NT2/D1 (cell line): ENCODE measurements at regions not wholly inside any gene's neighbourhood (a gene's known extent, or its start where the extent isn't known, plus 50 kb on each side); places are given as distances from the start of the nearest gene placed in this dataset.

ENCODE experiments used
- DNase-seq: peaks from one replicate; pipeline ENCODE4 v3.0.0-alpha.2; 2011; ENCODE audit warnings: low read depth, low spot score
- H3K27me3 ChIP-seq: 2 replicates; pipeline ENCODE4 v1.6.0; 2011; ENCODE audit warnings: mild to moderate bottlenecking; ENCODE audit not compliant: insufficient read length, insufficient read depth
- H3K36me3 ChIP-seq: 2 replicates; pipeline ENCODE4 v1.6.1; 2011; ENCODE audit warnings: mild to moderate bottlenecking, low read length, mixed read lengths; ENCODE audit not compliant: insufficient read depth, insufficient read length
- H3K4me1 ChIP-seq: 2 replicates; pipeline ENCODE4 v1.5.1; 2011; ENCODE audit not compliant: insufficient read depth, insufficient read length
- H3K4me3 ChIP-seq: 2 replicates; pipeline ENCODE4 v1.5.1; 2011; ENCODE audit warnings: low read depth; ENCODE audit not compliant: insufficient read length
- H3K9ac ChIP-seq: 2 replicates; pipeline ENCODE4 v1.6.0; 2011; ENCODE audit warnings: low read depth; ENCODE audit not compliant: insufficient read length
- H3K9me3 ChIP-seq: 2 replicates; pipeline ENCODE4 v1.5.1; 2011; ENCODE audit warnings: mild to moderate bottlenecking, low read length; ENCODE audit not compliant: insufficient read depth
- SUZ12 ChIP-seq: IDR thresholded peaks from 2 replicates; pipeline ENCODE4 v1.6.1; 2011; ENCODE audit not compliant: insufficient read length, insufficient read depth; ENCODE audit errors: extremely low read depth
- YY1 ChIP-seq: IDR thresholded peaks from 2 replicates; pipeline ENCODE4 v1.6.1; 2011; ENCODE audit not compliant: insufficient read length, insufficient read depth
- ZNF274 ChIP-seq: IDR thresholded peaks from 2 replicates; pipeline ENCODE4 v1.6.1; 2011; ENCODE audit warnings: mild to moderate bottlenecking, low read depth, low read length

GRCh38 chr6:165877192-165877591, 214.2 kb upstream of the PDE10A start:
- TF ChIP-seq SUZ12 (no peak), YY1 (no peak), ZNF274 (no peak)
- no peak for DNase-seq
- Histone ChIP-seq H3K9ac (no peak overlapping the region), H3K9me3 (no peaks in the 10 kb centered on the region), H3K4me3 (no peak overlapping the region), H3K4me1 (no peaks in the 10 kb centered on the region), H3K36me3 (no peaks in the 10 kb centered on the region), H3K27me3 (no peaks in the 10 kb centered on the region)

GRCh38 chr6:165876588-165876987, 213.5 kb upstream of the PDE10A start:
- no peaks in the 10 kb centered on the region for H3K9me3 ChIP-seq
- no peaks in the 10 kb centered on the region for H3K36me3 ChIP-seq
- no peaks in the 10 kb centered on the region for H3K27me3 ChIP-seq
- no peak overlapping the region for H3K9ac ChIP-seq
- TF ChIP-seq SUZ12 (no peak), ZNF274 (no peak), YY1 (no peak)
- H3K4me3 ChIP-seq, result no peak overlapping the region
- no peak for DNase-seq
- H3K4me1 ChIP-seq, result no peaks in the 10 kb centered on the region

- DNase-seq, result no peak
- Histone ChIP-seq H3K36me3 (no peaks in the 10 kb centered on the region), H3K4me1 (no peaks in the 10 kb centered on the region), H3K9me3 (no peaks in the 10 kb centered on the region), H3K4me3 (no peak overlapping the region), H3K9ac (no peak overlapping the region), H3K27me3 (no peaks in the 10 kb centered on the region)
- TF ChIP-seq ZNF274, result no peak
- TF ChIP-seq SUZ12, result no peak
- no peak for TF ChIP-seq YY1
These were observed 212.9 kb upstream of the PDE10A start for GRCh38 chr6:165875946-165876345.

- Histone ChIP-seq H3K4me3 (no peak overlapping the region), H3K9ac (no peak overlapping the region), H3K27me3 (no peaks in the 10 kb centered on the region), H3K9me3 (no peaks in the 10 kb centered on the region), H3K4me1 (no peaks in the 10 kb centered on the region), H3K36me3 (no peaks in the 10 kb centered on the region)
- no peak for DNase-seq
- TF ChIP-seq YY1 (no peak), SUZ12 (no peak), ZNF274 (no peak)
These were observed 210.9 kb upstream of the PDE10A start for GRCh38 chr6:165873976-165874375.

- TF ChIP-seq ZNF274, result no peak
- no peaks in the 10 kb centered on the region for H3K27me3 ChIP-seq
These were observed 209.8 kb upstream of the PDE10A start for GRCh38 chr6:165872811-165873210.

GRCh38 chr6:165872311-165872710, 209.3 kb upstream of the PDE10A start:
- Histone ChIP-seq H3K36me3 (no peaks in the 10 kb centered on the region), H3K4me1 (no peaks in the 10 kb centered on the region), H3K9me3 (no peaks in the 10 kb centered on the region), H3K9ac (no peak overlapping the region), H3K4me3 (no peak overlapping the region), H3K27me3 (no peaks in the 10 kb centered on the region)
- TF ChIP-seq YY1, result no peak
- no peak for TF ChIP-seq SUZ12
- TF ChIP-seq ZNF274, result no peak
- DNase-seq, result no peak

More at GRCh38 chr6:165872811-165873210, 209.8 kb upstream of the PDE10A start:
- Histone ChIP-seq H3K4me1 (no peaks in the 10 kb centered on the region), H3K36me3 (no peaks in the 10 kb centered on the region), H3K9ac (no peak overlapping the region), H3K4me3 (no peak overlapping the region), H3K9me3 (no peaks in the 10 kb centered on the region)
- DNase-seq, result no peak

- Histone ChIP-seq H3K4me3 (no peak overlapping the region), H3K4me1 (no peaks in the 10 kb centered on the region), H3K36me3 (no peaks in the 10 kb centered on the region), H3K27me3 (no peaks in the 10 kb centered on the region), H3K9me3 (no peaks in the 10 kb centered on the region; the same call in 1 of the 2 replicates), H3K9ac (no peak overlapping the region)
- no peak for TF ChIP-seq SUZ12
- no peak for TF ChIP-seq YY1
- TF ChIP-seq ZNF274, result no peak
- DNase-seq, result no peak
These were observed 208.5 kb upstream of the PDE10A start for GRCh38 chr6:165871571-165871970.

- H3K9me3 ChIP-seq, result no peaks in the 10 kb centered on the region; the same call in 1 of the 2 replicates
- H3K36me3 ChIP-seq, result no peaks in the 10 kb centered on the region
- no peak for DNase-seq
- H3K9ac ChIP-seq, result no peak overlapping the region
- no peaks in the 10 kb centered on the region for H3K4me1 ChIP-seq
- no peak overlapping the region for H3K4me3 ChIP-seq
- H3K27me3 ChIP-seq, result no peaks in the 10 kb centered on the region
- TF ChIP-seq SUZ12, result no peak
- TF ChIP-seq YY1, result no peak
- no peak for TF ChIP-seq ZNF274
These were observed 206.5 kb upstream of the PDE10A start for GRCh38 chr6:165869526-165869925.
